GM21825 (cell line): ENCODE measurements at regions not wholly inside any gene's neighbourhood (a gene's known extent, or its start where the extent isn't known, plus 50 kb on each side); places are given as distances from the start of the nearest gene placed in this dataset.

Source experiments
- ATAC-seq: cut with Tn5 transposase; IDR thresholded peaks from one replicate; pipeline ENCODE4 v1.9.1; 2021; ENCODE audit warnings: mild to moderate bottlenecking, moderate library complexity; ENCODE audit not compliant: unreplicated experiment

- ATAC-seq: no peak
Measured at GRCh38 chr7:17016402-17017010, 134.7 kb upstream of the AGR3 start.

GRCh38 chr7:17019106-17019505 lies 137.3 kb upstream of the AGR3 start:
- no peak for ATAC-seq

- ATAC-seq: no peak
Measured at GRCh38 chr7:17020250-17020649, 138.5 kb upstream of the AGR3 start.

GRCh38 chr7:17021205-17021604 lies 139.4 kb upstream of the AGR3 start:
- no peak for ATAC-seq

GRCh38 chr7:17022920-17023319 lies 141.1 kb upstream of the AGR3 start:
- ATAC-seq: no peak

GRCh38 chr7:17026269-17026668 lies 144.5 kb upstream of the AGR3 start:
- ATAC-seq: no peak

- ATAC-seq: no peak
Measured at GRCh38 chr7:17027143-17027788, 145.5 kb upstream of the AGR3 start.

- ATAC-seq: no peak
Measured at GRCh38 chr7:17027789-17028152, 146.0 kb upstream of the AGR3 start.

GRCh38 chr7:17029150-17029549 lies 147.4 kb upstream of the AGR3 start:
- ATAC-seq: no peak

- no peak for ATAC-seq
Measured at GRCh38 chr7:17030559-17030958, 148.8 kb upstream of the AGR3 start.

- ATAC-seq: no peak
Measured at GRCh38 chr7:17031906-17032551, 150.2 kb upstream of the AGR3 start.

- ATAC-seq: no peak
Measured at GRCh38 chr7:17033245-17033644, 151.5 kb upstream of the AGR3 start.

- ATAC-seq: no peak
Measured at GRCh38 chr7:17036584-17036983, 154.8 kb upstream of the AGR3 start.

GRCh38 chr7:17037356-17037755 lies 155.6 kb upstream of the AGR3 start:
- no peak for ATAC-seq

- no peak for ATAC-seq
Measured at GRCh38 chr7:17038160-17038782, 156.5 kb upstream of the AGR3 start.

- ATAC-seq: no peak
Measured at GRCh38 chr7:17038783-17039170, 157.0 kb upstream of the AGR3 start.

GRCh38 chr7:17039372-17039771 lies 157.6 kb upstream of the AGR3 start:
- no peak for ATAC-seq

GRCh38 chr7:17040716-17041115 lies 158.9 kb upstream of the AGR3 start:
- ATAC-seq: no peak

GRCh38 chr7:17041324-17041723 lies 159.5 kb upstream of the AGR3 start:
- ATAC-seq: no peak

- no peak for ATAC-seq
Measured at GRCh38 chr7:17042211-17042610, 160.4 kb upstream of the AGR3 start.

GRCh38 chr7:17043012-17043877 lies 161.5 kb upstream of the AGR3 start:
- no peak for ATAC-seq
